ENCODE measurements at regions not wholly inside any gene's neighbourhood (a gene's known extent, or its start where the extent isn't known, plus 50 kb on each side); places are given as distances from the start of the nearest gene placed in this dataset.

DNA sequence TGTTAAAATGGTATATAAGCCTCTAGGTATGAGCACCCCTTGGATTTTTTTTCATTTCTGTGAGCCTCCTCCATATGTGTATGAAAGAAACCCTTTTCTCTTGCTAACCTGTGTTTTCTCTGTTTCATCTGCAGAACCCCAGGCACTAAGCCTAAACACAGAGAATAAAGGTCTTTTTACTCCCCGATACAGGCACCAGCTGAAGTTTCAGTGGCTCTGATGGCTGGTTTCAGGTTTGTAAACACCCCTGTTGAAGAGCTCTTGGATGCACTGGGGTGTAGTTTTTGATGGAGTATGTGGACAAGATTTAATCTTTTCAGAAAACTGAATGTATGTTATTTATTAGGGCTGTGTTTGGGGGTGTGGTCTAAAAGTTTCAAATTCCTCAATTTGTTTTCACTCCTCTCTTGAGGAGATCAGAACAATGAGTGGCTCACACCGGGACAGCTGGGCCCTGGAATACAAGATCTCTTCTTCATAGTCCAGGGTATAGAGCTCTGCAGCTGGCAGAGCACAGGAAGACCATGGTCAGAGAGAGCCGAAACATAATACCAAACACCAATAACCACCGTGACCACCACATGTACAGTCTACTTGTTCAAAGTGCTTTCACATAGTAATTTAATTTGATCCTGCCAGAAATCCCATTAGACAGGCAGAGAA is 50.2 kb upstream of the VTCN1 start:
- H3K79me2 ChIP-seq (ENCODE audit: insufficient read depth, low read length), result no peaks in the 10 kb centered on the region
- no peak overlapping the region for H3K4ac ChIP-seq (ENCODE audit: low read depth, low read length)
- no peak for DNase-seq
- H3K79me1 ChIP-seq (ENCODE audit: insufficient read depth, low read depth, low read length, poor library complexity, severe bottlenecking), result no peaks in the 10 kb centered on the region
- peaks cover 6% of the 10 kb centered on the region for H3K9me3 ChIP-seq (ENCODE audit: control insufficient read depth, low read depth, low read length)
- H3K23ac ChIP-seq (ENCODE audit: insufficient read length, low read depth, low read length), result no peak overlapping the region
- H3T11ph ChIP-seq (ENCODE audit: low read length), result no peak overlapping the region
- H4K5ac ChIP-seq (ENCODE audit: insufficient read length, low read depth, low read length), result no peak overlapping the region
- Mint-ChIP-seq H3K9me3 (peaks cover 33 to 36% of the 10 kb centered on the region in 2 experiments), H3K4me1 (peaks cover 16 to 24% of the 10 kb centered on the region in 2 experiments), H3K27ac (peak overlapping the region; percentile 72 to 91 (median 87); a peak in 5 of 7 replicates), H3K27me3 (ENCODE audit: low read depth) (no peaks in the 10 kb centered on the region), H3K36me3 (ENCODE audit: insufficient read depth in 1 of 3, low read depth in 3 of 3) (peaks cover 9 to 41% (median 23%) of the 10 kb centered on the region in 3 experiments), H3K4me3 (no peak overlapping the region)
- H2BK5ac ChIP-seq (ENCODE audit: insufficient read length, low read length), result no peak overlapping the region
- TF ChIP-seq, protein P1, sequence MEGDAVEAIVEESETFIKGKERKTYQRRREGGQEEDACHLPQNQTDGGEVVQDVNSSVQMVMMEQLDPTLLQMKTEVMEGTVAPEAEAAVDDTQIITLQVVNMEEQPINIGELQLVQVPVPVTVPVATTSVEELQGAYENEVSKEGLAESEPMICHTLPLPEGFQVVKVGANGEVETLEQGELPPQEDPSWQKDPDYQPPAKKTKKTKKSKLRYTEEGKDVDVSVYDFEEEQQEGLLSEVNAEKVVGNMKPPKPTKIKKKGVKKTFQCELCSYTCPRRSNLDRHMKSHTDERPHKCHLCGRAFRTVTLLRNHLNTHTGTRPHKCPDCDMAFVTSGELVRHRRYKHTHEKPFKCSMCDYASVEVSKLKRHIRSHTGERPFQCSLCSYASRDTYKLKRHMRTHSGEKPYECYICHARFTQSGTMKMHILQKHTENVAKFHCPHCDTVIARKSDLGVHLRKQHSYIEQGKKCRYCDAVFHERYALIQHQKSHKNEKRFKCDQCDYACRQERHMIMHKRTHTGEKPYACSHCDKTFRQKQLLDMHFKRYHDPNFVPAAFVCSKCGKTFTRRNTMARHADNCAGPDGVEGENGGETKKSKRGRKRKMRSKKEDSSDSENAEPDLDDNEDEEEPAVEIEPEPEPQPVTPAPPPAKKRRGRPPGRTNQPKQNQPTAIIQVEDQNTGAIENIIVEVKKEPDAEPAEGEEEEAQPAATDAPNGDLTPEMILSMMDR (conservative IDR thresholded peaks at IDR 0.05), result no peak
- H3K56ac ChIP-seq (ENCODE audit: insufficient read length, low read depth, low read length), result no peak overlapping the region
- no peak overlapping the region for H3K4me2 ChIP-seq (ENCODE audit: insufficient read depth, insufficient read length, low read length)
- H2BK12ac ChIP-seq (ENCODE audit: insufficient read length, low read depth, low read length), result no peak overlapping the region
- no peak overlapping the region for H2BK120ac ChIP-seq (ENCODE audit: low read depth, low read length, poor library complexity, severe bottlenecking)
- H3K27ac ChIP-seq (ENCODE audit: insufficient read length, low read depth, low read length), result no peak overlapping the region
- no peak overlapping the region for H3K9ac ChIP-seq (ENCODE audit: extremely low read depth, insufficient read length, low read length)
- no peak overlapping the region for H3K18ac ChIP-seq (ENCODE audit: insufficient read length, low read depth, low read length)
- no CpG with 5 or more reads among the region's 4 CpGs for WGBS (ENCODE audit: extremely low coverage, insufficient read length, low lambda C conversion rate)
- H3K4me1 ChIP-seq (ENCODE audit: insufficient read depth, low read length), result no peaks in the 10 kb centered on the region; the same call in 1 of the 2 replicates
- H3K14ac ChIP-seq (ENCODE audit: insufficient read depth, low read length), result no peak overlapping the region
- no peak overlapping the region for H2BK20ac ChIP-seq (ENCODE audit: low read depth, low read length, poor library complexity, severe bottlenecking)
- no peaks in the 10 kb centered on the region for H3K23me2 ChIP-seq (ENCODE audit: insufficient read length, low read depth, low read length, poor library complexity, severe bottlenecking)
- no peak overlapping the region for H4K8ac ChIP-seq (replicated peaks; ENCODE audit: insufficient read length, low read depth, low read length)
- no peak overlapping the region for H2AK5ac ChIP-seq (ENCODE audit: insufficient read length, low read length)
- no peaks in the 10 kb centered on the region for H3K27me3 ChIP-seq (ENCODE audit: insufficient read depth, low read length)
- H2BK15ac ChIP-seq (ENCODE audit: low read depth, low read length), result no peak overlapping the region
- no peak overlapping the region for H4K91ac ChIP-seq (ENCODE audit: insufficient read length, low read depth, low read length)
- H4K20me1 ChIP-seq (ENCODE audit: control insufficient read depth, insufficient read depth, insufficient read length), result no peaks in the 10 kb centered on the region
- H2AFZ ChIP-seq (ENCODE audit: low read length), result no peak overlapping the region

Measured in H9 (cell line).